CD14-positive monocyte (primary cell): ENCODE measurements at regions not wholly inside any gene's neighbourhood (a gene's known extent, or its start where the extent isn't known, plus 50 kb on each side); places are given as distances from the start of the nearest gene placed in this dataset.

ENCODE experiments used
- DNase-seq, 3 donors: peaks; one replicate each; pipeline ENCODE4 v3.0.0-alpha.2; 2011 to 2022
- H2AFZ ChIP-seq: 2 replicates; pipeline ENCODE4 v1.6.0; 2012; ENCODE audit warnings: mild to moderate bottlenecking, low read depth, low read length, inconsistent platforms; ENCODE audit not compliant: insufficient read depth, poor library complexity, severe bottlenecking
- H3K27ac ChIP-seq, 2 donors: 1 replicate in 1 of 2; 2 replicates in 1 of 2; pipeline ENCODE4 v1.5.1; 2012 to 2013; ENCODE audit warnings: low read length in 2 of 2, control low read depth in 1 of 2, inconsistent platforms in 1 of 2, low read depth in 1 of 2, mild to moderate bottlenecking in 1 of 2
- H3K27me3 ChIP-seq, 2 donors: one replicate each; pipeline versions ENCODE4 v1.6.0 to v1.6.1; 2011 to 2013; ENCODE audit warnings: low read length in 2 of 2; ENCODE audit not compliant: control insufficient read depth in 2 of 2, insufficient read depth in 2 of 2
- H3K36me3 ChIP-seq, 2 donors: replicated peaks in 1 of 2; 1 replicate in 1 of 2; 2 replicates in 1 of 2; pipeline versions ENCODE4 v1.5.1 to v1.6.1; 2012 to 2013; ENCODE audit warnings: low read length in 2 of 2, control low read depth in 1 of 2, inconsistent platforms in 1 of 2, mild to moderate bottlenecking in 1 of 2; ENCODE audit not compliant: insufficient read depth in 2 of 2, control insufficient read depth in 1 of 2
- H3K4me1 ChIP-seq, 2 donors: 1 replicate in 1 of 2; 2 replicates in 1 of 2; pipeline versions ENCODE4 v1.5.1 to v1.6.1; 2012 to 2013; ENCODE audit warnings: low read length in 2 of 2, control low read depth in 1 of 2, inconsistent platforms in 1 of 2, mild to moderate bottlenecking in 1 of 2, moderate library complexity in 1 of 2; ENCODE audit not compliant: insufficient read depth in 2 of 2, control insufficient read depth in 1 of 2
- H3K4me2 ChIP-seq: replicated peaks from 2 replicates; pipeline ENCODE3; 2012; ENCODE audit warnings: low read length, moderate library complexity, mild to moderate bottlenecking; ENCODE audit not compliant: poor library complexity, severe bottlenecking; ENCODE audit errors: extremely low read depth
- H3K4me3 ChIP-seq, 3 experiments: fragments of 200-600 bp in 1 of 3; sonication (generic) in 1 of 3; replicated peaks in 1 of 3; 1 replicate in 2 of 3; 2 replicates in 1 of 3; pipeline ENCODE4 v1.5.1; 2011 to 2013; ENCODE audit warnings: low read length in 3 of 3, mild to moderate bottlenecking in 3 of 3, control low read depth in 2 of 3, low read depth in 2 of 3, inconsistent platforms in 1 of 3, moderate library complexity in 1 of 3
- H3K79me2 ChIP-seq: 2 replicates; pipeline ENCODE4 v1.6.0; 2012; ENCODE audit warnings: mild to moderate bottlenecking, control low read depth, inconsistent platforms, low read length, moderate library complexity; ENCODE audit not compliant: insufficient read depth
- H3K9ac ChIP-seq: 2 replicates; pipeline ENCODE4 v1.6.0; 2017; ENCODE audit warnings: low read length, mild to moderate bottlenecking; ENCODE audit not compliant: insufficient read depth, poor library complexity, severe bottlenecking
- H3K9me3 ChIP-seq, 2 donors: replicated peaks in 1 of 2; 1 replicate in 1 of 2; 2 replicates in 1 of 2; pipeline versions ENCODE4 v1.5.1 to v1.6.1; 2012 to 2013; ENCODE audit warnings: low read length in 2 of 2, control low read depth in 1 of 2; ENCODE audit not compliant: control insufficient read depth in 1 of 2, insufficient read depth in 1 of 2
- H4K20me1 ChIP-seq: 2 replicates; pipeline ENCODE4 v1.6.0; 2012; ENCODE audit warnings: mild to moderate bottlenecking, low read length, control low read depth, moderate library complexity; ENCODE audit not compliant: insufficient read depth
- H3K27ac Mint-ChIP-seq, 7 donors: one replicate each; pipeline ENCODE4 v1.8.0; 2020; ENCODE audit warnings: mild to moderate bottlenecking in 7 of 7, mixed read lengths in 7 of 7, moderate library complexity in 6 of 7, inconsistent platforms in 2 of 7
- H3K27me3 Mint-ChIP-seq, 3 donors: one replicate each; pipeline ENCODE4 v1.8.0; 2021 to 2022; ENCODE audit warnings: low read depth in 3 of 3, mild to moderate bottlenecking in 3 of 3, mixed read lengths in 3 of 3, moderate library complexity in 3 of 3, inconsistent platforms in 1 of 3
- H3K36me3 Mint-ChIP-seq, 2 donors: one replicate each; pipeline ENCODE4 v1.8.0; 2020; ENCODE audit warnings: mixed read lengths in 2 of 2, inconsistent platforms in 1 of 2, mild to moderate bottlenecking in 1 of 2
- H3K4me1 Mint-ChIP-seq: one replicate; pipeline ENCODE4 v1.8.0; 2020; ENCODE audit warnings: mild to moderate bottlenecking, mixed read lengths
- H3K4me3 Mint-ChIP-seq, 2 donors: one replicate each; pipeline ENCODE4 v1.8.0; 2020; ENCODE audit warnings: mild to moderate bottlenecking in 2 of 2, mixed read lengths in 2 of 2, moderate library complexity in 1 of 2
- H3K9me3 Mint-ChIP-seq, 7 donors: one replicate each; pipeline ENCODE4 v1.8.0; 2020 to 2022; ENCODE audit warnings: mixed read lengths in 7 of 7, mild to moderate bottlenecking in 6 of 7, moderate library complexity in 6 of 7, inconsistent platforms in 2 of 7
- CTCF ChIP-seq: fragments of 200-600 bp; IDR thresholded peaks from one replicate; pipeline ENCODE4 v1.8.0; 2022; ENCODE audit warnings: antibody characterized with exemption, mild to moderate bottlenecking
- WGBS: methylation state at CpG from one replicate; pipeline ENCODE4 v1.1.5; 2013; ENCODE audit warnings: missing lambda C conversion rate; ENCODE audit not compliant: insufficient coverage; 5-methylcytosine and 5-hydroxymethylcytosine counted together
- intact Hi-C, 2 donors: fragments of 100-400 bp; cut with micrococcal nuclease; formaldehyde crosslinking; loops; one replicate each; pipeline versions ENCODE4 v1.15.0 to v1.15.1; 2023

- WGBS, result 96% methylated on average over 9 of the region's 9 CpGs
- Histone ChIP-seq H4K20me1 (no peaks in the 10 kb centered on the region), H3K79me2 (no peaks in the 10 kb centered on the region), H3K4me2 (no peak overlapping the region), H3K4me3 (no peak overlapping the region), H3K27ac (no peak overlapping the region), H3K9me3 (peaks cover 0 to 3% of the 10 kb centered on the region in 2 donors), H3K4me1 (no peaks in the 10 kb centered on the region), H3K36me3 (no peaks in the 10 kb centered on the region), H3K9ac (no peak overlapping the region), H3K27me3 (no peaks in the 10 kb centered on the region), H2AFZ (no peak overlapping the region)
- Mint-ChIP-seq H3K9me3 (peaks cover 0 to 8% (median 6%) of the 10 kb centered on the region in 7 donors), H3K27me3 (peaks cover 0 to 3% (median 2%) of the 10 kb centered on the region in 3 donors), H3K27ac (peak overlapping the region in 1 of 7 donors; percentile 55), H3K4me3 (no peak overlapping the region), H3K36me3 (no peaks in the 10 kb centered on the region), H3K4me1 (no peaks in the 10 kb centered on the region)
- intact Hi-C loops, result no loop called here
- TF ChIP-seq CTCF, result no peak
- no peak for DNase-seq
Measured at GRCh38 chr4:189514209-189514608, 426.5 kb upstream of the FRG1 start.

GRCh38 chr4:189516902-189517301 lies 423.8 kb upstream of the FRG1 start:
- TF ChIP-seq CTCF, result no peak

More at GRCh38 chr4:189516902-189517301, 423.8 kb upstream of the FRG1 start:
- no peaks in the 10 kb centered on the region for H3K27me3 ChIP-seq
- no peak for DNase-seq
- H2AFZ ChIP-seq, result no peak overlapping the region
- H4K20me1 ChIP-seq, result no peaks in the 10 kb centered on the region
- H3K4me2 ChIP-seq, result no peak overlapping the region
- no peaks in the 10 kb centered on the region for H3K36me3 ChIP-seq
- Mint-ChIP-seq H3K36me3 (no peaks in the 10 kb centered on the region), H3K27ac (no peak overlapping the region), H3K4me1 (no peaks in the 10 kb centered on the region), H3K27me3 (peaks cover 0 to 3% (median 0%) of the 10 kb centered on the region in 3 donors), H3K9me3 (peaks cover 0 to 3% (median 2%) of the 10 kb centered on the region in 7 donors), H3K4me3 (no peak overlapping the region)
- H3K9me3 ChIP-seq, result no peaks in the 10 kb centered on the region
- no CpG with 5 or more reads among the region's 1 CpG for WGBS
- intact Hi-C loops, result no loop called here
- H3K79me2 ChIP-seq, result no peaks in the 10 kb centered on the region
- no peak overlapping the region for H3K9ac ChIP-seq
- no peak overlapping the region for H3K27ac ChIP-seq
- no peaks in the 10 kb centered on the region for H3K4me1 ChIP-seq
- H3K4me3 ChIP-seq, result no peak overlapping the region
